ENCODE measurements at regions not wholly inside any gene's neighbourhood (a gene's known extent, or its start where the extent isn't known, plus 50 kb on each side); places are given as distances from the start of the nearest gene placed in this dataset.

- ChIA-PET CTCF (interaction anchor here (0.8 to 2.6 kb wide), 3 partner anchors 9 to 254 kb away, joined by 3 to 12 read pairs (median 5); no protein-coding TSS in a partner anchor), POLR2A (no interaction called here)
- H3K4me3 ChIP-seq (ENCODE audit: low read depth, low read length) = no peak overlapping the region
- DNase-seq (ENCODE audit: low read depth, low spot score) = no peak
- no peak for TF ChIP-seq CTCF (IDR thresholded peaks at IDR 0.05; ENCODE audit: insufficient read depth, low read length, missing control alignments)
Measured at GRCh38 chr2:205929246-205929942, 156.6 kb downstream of the INO80D start.

DNA sequence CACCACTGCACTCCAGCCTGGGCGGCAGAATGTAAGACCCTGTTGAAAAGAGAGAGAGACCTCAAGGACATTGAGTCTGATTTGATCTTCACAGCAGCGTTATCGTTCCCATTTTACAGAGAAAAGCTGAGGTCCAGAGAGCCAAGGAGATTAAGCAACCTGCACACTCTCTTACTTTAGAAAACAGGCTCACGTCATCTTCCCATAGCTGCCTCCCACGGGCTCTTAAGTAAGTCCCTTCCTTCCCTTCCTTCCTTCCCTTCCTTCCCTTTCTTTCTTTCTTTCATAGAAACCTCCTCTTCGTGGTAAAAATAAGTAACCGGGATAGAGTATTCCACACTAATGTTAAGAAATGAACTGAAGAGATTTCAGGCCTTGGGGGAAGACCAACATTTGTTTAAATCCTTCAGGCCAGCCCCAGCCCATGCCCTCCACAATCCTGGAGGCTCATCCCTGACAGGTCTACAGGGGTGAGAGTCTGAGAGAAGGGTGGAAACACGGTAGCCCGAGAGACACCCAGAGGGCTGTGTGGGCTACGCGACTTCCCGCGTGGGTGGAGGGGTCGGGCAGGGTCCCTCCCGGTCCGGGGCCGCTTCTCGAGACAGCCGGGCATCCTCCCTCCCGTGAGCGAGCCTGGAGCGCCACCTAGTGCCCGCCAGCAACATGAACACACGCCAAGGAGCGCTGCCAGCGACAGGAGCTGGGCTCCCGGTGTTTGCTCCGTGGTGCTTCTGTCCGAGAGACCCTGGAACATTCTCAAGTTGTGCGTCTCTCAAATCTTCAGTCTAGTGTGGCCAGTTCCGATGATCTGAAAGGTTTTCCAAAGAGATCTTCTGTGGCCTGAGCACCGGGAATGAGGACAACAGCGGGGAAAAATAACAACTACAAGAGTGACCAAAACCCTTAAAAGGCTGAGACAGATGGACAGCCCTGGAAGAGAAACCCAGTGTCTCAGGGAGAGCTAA, 160.3 kb downstream of the INO80D start:
- no peak for DNase-seq (ENCODE audit: low read depth, low spot score)
- H3K4me3 ChIP-seq (ENCODE audit: low read depth, low read length) = peak overlapping the region; percentile 45
- ChIA-PET CTCF (interaction anchor here (0.6 to 6.0 kb wide), 52 partner anchors 9 to 1997 kb away, joined by 3 to 59 read pairs (median 4); partner anchors contain the start of gene NRP2), POLR2A (interaction anchor here (0.7 to 1.7 kb wide), 2 partner anchors 38 to 243 kb away, joined by 3 to 5 read pairs; partner anchors contain the start of gene NRP2)
- peak; percentile 98 for TF ChIP-seq CTCF (IDR thresholded peaks at IDR 0.05; ENCODE audit: insufficient read depth, low read length, missing control alignments)

DNA sequence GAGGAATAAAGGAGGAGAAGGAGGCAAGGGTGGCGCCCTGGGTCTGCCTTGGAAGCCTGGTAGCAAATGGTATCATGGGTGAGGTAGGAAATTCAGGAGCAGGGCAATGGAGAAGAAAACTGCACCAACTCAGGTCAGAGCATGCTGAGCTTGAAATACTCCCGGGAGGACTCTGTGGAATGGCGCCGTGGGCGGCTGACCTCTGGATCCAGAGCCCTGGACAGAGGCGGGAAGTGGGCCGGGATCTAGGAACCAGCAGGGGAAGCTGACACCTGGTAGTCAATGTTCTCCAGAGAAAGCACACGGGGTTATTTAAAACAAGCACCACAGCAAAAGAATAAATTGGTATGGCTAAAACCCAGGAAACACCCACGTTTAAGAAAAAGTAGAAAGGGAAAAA, 161.3 kb downstream of the INO80D start:
- no peak for DNase-seq (ENCODE audit: low read depth, low spot score)
- no peak overlapping the region for H3K4me3 ChIP-seq (ENCODE audit: low read depth, low read length)
- POLR2A ChIA-PET = no interaction called here
- CTCF ChIA-PET = interaction anchor here (0.6 to 6.0 kb wide), 12 partner anchors 10 to 1996 kb away, joined by 3 to 59 read pairs (median 10); no protein-coding TSS in a partner anchor
- TF ChIP-seq CTCF (IDR thresholded peaks at IDR 0.05; ENCODE audit: insufficient read depth, low read length, missing control alignments) = no peak

GRCh38 chr2:205915130-205915524, 170.8 kb downstream of the INO80D start:
- TF ChIP-seq CTCF (IDR thresholded peaks at IDR 0.05; ENCODE audit: insufficient read depth, low read length, missing control alignments) = no peak
- DNase-seq (ENCODE audit: low read depth, low spot score) = no peak
- POLR2A ChIA-PET = no interaction called here
- CTCF ChIA-PET = interaction anchor here (1.1 to 3.9 kb wide), 2 partner anchors 9 to 12 kb away, joined by 3 to 23 read pairs; no protein-coding TSS in a partner anchor
- no peak overlapping the region for H3K4me3 ChIP-seq (ENCODE audit: low read depth, low read length)

DNA sequence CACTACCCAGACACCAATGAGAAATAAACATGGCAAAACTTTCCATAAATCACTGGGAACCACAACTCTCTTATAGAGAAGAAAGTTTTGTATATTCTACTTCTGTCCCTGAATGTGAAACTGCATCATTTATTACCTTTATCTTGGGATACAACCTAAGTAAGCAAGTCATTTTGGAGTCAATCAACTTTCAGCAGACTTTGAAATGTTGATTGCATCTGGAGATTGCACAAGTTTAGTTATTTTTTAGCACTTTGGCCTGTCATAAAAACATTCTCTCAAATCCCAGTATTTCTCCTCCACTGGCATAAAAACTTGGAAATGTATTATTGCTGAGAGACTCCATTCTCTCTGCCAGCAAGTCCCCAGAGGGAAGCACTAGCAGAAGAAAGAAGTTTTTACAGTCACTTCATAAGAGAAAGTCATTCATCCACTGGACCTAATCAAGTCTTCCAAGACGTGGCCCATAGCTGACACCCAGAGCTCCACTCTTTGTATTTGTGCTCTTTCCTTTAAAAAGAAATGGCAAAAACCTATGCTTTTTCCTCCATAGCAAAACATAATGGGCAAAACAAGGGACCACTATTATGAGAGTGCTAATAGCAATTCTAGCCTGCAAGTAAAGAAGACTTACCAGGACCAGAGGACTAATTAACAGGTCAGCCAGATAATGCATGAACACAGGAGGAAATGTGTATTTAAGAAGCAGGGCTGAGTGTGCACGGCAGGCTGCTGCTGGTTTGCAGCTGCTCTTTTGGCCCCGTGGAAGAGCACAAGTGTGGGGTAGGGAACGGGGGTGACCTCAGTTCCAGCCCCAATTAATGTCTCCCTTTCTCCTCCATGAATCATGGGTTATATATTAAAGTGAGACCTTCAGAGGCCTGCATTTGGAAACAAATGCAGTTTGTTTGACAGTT, 171.5 kb downstream of the INO80D start:
- no peak for TF ChIP-seq CTCF (IDR thresholded peaks at IDR 0.05; ENCODE audit: insufficient read depth, low read length, missing control alignments)
- CTCF ChIA-PET = interaction anchor here (1.1 to 3.9 kb wide), 2 partner anchors 9 to 12 kb away, joined by 3 to 23 read pairs; no protein-coding TSS in a partner anchor
- DNase-seq (ENCODE audit: low read depth, low spot score) = no peak
- POLR2A ChIA-PET = no interaction called here
- no peak overlapping the region for H3K4me3 ChIP-seq (ENCODE audit: low read depth, low read length)
